ENCODE measurements at regions not wholly inside any gene's neighbourhood (a gene's known extent, or its start where the extent isn't known, plus 50 kb on each side); places are given as distances from the start of the nearest gene placed in this dataset.

- no peak for DNase-seq
- Mint-ChIP-seq H3K4me3 (no peak overlapping the region), H3K4me1 (no peaks in the 10 kb centered on the region), H3K27me3 (ENCODE audit: low read depth in 2 of 2) (peaks cover 4 to 6% of the 10 kb centered on the region in 2 donors), H3K27ac (no peak overlapping the region), H3K36me3 (no peaks in the 10 kb centered on the region), H3K9me3 (no peaks in the 10 kb centered on the region)
- no peaks in the 10 kb centered on the region for H3K27me3 ChIP-seq (ENCODE audit: control insufficient read depth, insufficient read depth, low read length)
- intact Hi-C loops (cut with micrococcal nuclease) = no loop called here
- 70% methylated on average over 7 of the region's 7 CpGs for WGBS (ENCODE audit: insufficient coverage)
- no peaks in the 10 kb centered on the region for H3K36me3 ChIP-seq (ENCODE audit: control insufficient read depth, insufficient read depth, low read length)
- no peak for TF ChIP-seq CTCF (IDR thresholded peaks at IDR 0.05)
- no peak overlapping the region for H3K4me3 ChIP-seq (ENCODE audit: low read length)
- H3K4me1 ChIP-seq (ENCODE audit: control insufficient read depth, insufficient read depth, low read length) = no peaks in the 10 kb centered on the region
- no peak for ATAC-seq
- H3K9me3 ChIP-seq (ENCODE audit: control insufficient read depth, insufficient read depth, low read length) = no peaks in the 10 kb centered on the region
- H3K27ac ChIP-seq (ENCODE audit: low read length) = no peak overlapping the region
Observed at GRCh38 chr11:70699294-70700221, 301.2 kb downstream of the CTTN start.

- H3K4me3 ChIP-seq (ENCODE audit: low read length) = no peak overlapping the region
- H3K27ac Mint-ChIP-seq = no peak overlapping the region
- no peaks in the 10 kb centered on the region for H3K36me3 Mint-ChIP-seq
- peaks cover 4 to 6% of the 10 kb centered on the region in 2 donors for H3K27me3 Mint-ChIP-seq (ENCODE audit: low read depth in 2 of 2)
- H3K36me3 ChIP-seq (ENCODE audit: control insufficient read depth, insufficient read depth, low read length) = no peaks in the 10 kb centered on the region
- no peaks in the 10 kb centered on the region for H3K9me3 Mint-ChIP-seq
- H3K27ac ChIP-seq (ENCODE audit: low read length) = no peak overlapping the region
- H3K4me3 Mint-ChIP-seq = no peak overlapping the region
- H3K4me1 Mint-ChIP-seq = no peaks in the 10 kb centered on the region
- H3K27me3 ChIP-seq (ENCODE audit: control insufficient read depth, insufficient read depth, low read length) = no peaks in the 10 kb centered on the region
- WGBS (ENCODE audit: insufficient coverage) = 83% methylated on average over 8 of the region's 8 CpGs
- no peaks in the 10 kb centered on the region for H3K4me1 ChIP-seq (ENCODE audit: control insufficient read depth, insufficient read depth, low read length)
- no peak for TF ChIP-seq CTCF (IDR thresholded peaks at IDR 0.05)
- H3K9me3 ChIP-seq (ENCODE audit: control insufficient read depth, insufficient read depth, low read length) = no peaks in the 10 kb centered on the region
- no peak for DNase-seq
- intact Hi-C loops (cut with micrococcal nuclease) = no loop called here
- no peak for ATAC-seq
Observed at GRCh38 chr11:70700453-70700852, 302.1 kb downstream of the CTTN start.

- no peak overlapping the region for H3K27ac Mint-ChIP-seq
- H3K27me3 ChIP-seq (ENCODE audit: control insufficient read depth, insufficient read depth, low read length) = no peaks in the 10 kb centered on the region
- H3K4me1 Mint-ChIP-seq = no peaks in the 10 kb centered on the region
- peaks cover 4 to 6% of the 10 kb centered on the region in 2 donors for H3K27me3 Mint-ChIP-seq (ENCODE audit: low read depth in 2 of 2)
- no peak for TF ChIP-seq CTCF (IDR thresholded peaks at IDR 0.05)
- no peaks in the 10 kb centered on the region for H3K9me3 ChIP-seq (ENCODE audit: control insufficient read depth, insufficient read depth, low read length)
- H3K36me3 Mint-ChIP-seq = no peaks in the 10 kb centered on the region
- H3K27ac ChIP-seq (ENCODE audit: low read length) = no peak overlapping the region
- intact Hi-C loops (cut with micrococcal nuclease) = no loop called here
- H3K9me3 Mint-ChIP-seq = no peaks in the 10 kb centered on the region
- H3K4me3 ChIP-seq (ENCODE audit: low read length) = no peak overlapping the region
- DNase-seq (no peak), ATAC-seq (no peak)
- H3K4me1 ChIP-seq (ENCODE audit: control insufficient read depth, insufficient read depth, low read length) = no peaks in the 10 kb centered on the region
- H3K4me3 Mint-ChIP-seq = no peak overlapping the region
- no peaks in the 10 kb centered on the region for H3K36me3 ChIP-seq (ENCODE audit: control insufficient read depth, insufficient read depth, low read length)
- 82% methylated on average over 5 of the region's 5 CpGs for WGBS (ENCODE audit: insufficient coverage)
Observed at GRCh38 chr11:70700871-70701270, 302.5 kb downstream of the CTTN start.
